K562 (cell line): ENCODE measurements at regions not wholly inside any gene's neighbourhood (a gene's known extent, or its start where the extent isn't known, plus 50 kb on each side); places are given as distances from the start of the nearest gene placed in this dataset.
"Not testable (repeated sequence)": the region's sequence is repeated elsewhere in the genome, so short reads cannot be mapped to it uniquely, and the experiment has no call there.

Experiments
- ATAC-seq: fragments of 200-7000 bp; cut with Tn5 transposase; 3 replicates; pipeline ENCODE4 v1.9.1; 2020; ENCODE audit warnings: moderate library complexity
- BruUV-seq: library from RNA; stranded (reverse); fragments of 400-500 nt; replicated peaks from 2 replicates; lab custom pipeline; 2021; lab: Mats Ljungman, UMichigan
- CTCF ChIA-PET: fragments of 300-600 bp; formaldehyde crosslinking; extraction: SDS; loops from one replicate; lab custom pipeline; 2021; ENCODE audit warnings: low intra/inter-chr PET ratio; lab: Yijun Ruan, JAX
- POLR2A ChIA-PET: fragments of 300-600, 350-650 bp; sonication (Branson Sonifier 250); formaldehyde crosslinking; extraction: SDS; loops from one replicate; lab custom pipeline; 2021; ENCODE audit warnings: antibody characterized with exemption, inconsistent platforms; lab: Yijun Ruan, JAX
- DNase-seq, 4 experiments: peaks; one replicate each; pipeline versions ENCODE4 v3.0.0 to v3.0.0-alpha.2; 2011 to 2018; ENCODE audit warnings: low spot score in 3 of 4, mixed read lengths in 3 of 4; ENCODE audit errors: extremely low read depth in 1 of 4
- FAIRE-seq: peaks from 2 replicates; lab custom pipeline; 2011; peaks lifted over from hg19 to GRCh38; lab: Jason Lieb, UNC
- H2AFZ ChIP-seq: 2 replicates; pipeline ENCODE4 v1.6.0; 2011; ENCODE audit warnings: low read depth, low read length, control low read depth, inconsistent platforms
- H3K27ac ChIP-seq: fragments of 200-600 bp; 3 replicates; pipeline ENCODE4 v1.8.0; 2011; ENCODE audit warnings: low read depth, mild to moderate bottlenecking, control low read depth, inconsistent platforms, low read length, moderate library complexity, mixed read lengths; ENCODE audit errors: extremely low read depth
- H3K27me3 ChIP-seq, 2 experiments: fragments of 300-600 bp in 1 of 2; 2 replicates in 1 of 2; 3 replicates in 1 of 2; pipeline versions ENCODE4 v1.6.0 to v1.8.0; 2011; ENCODE audit warnings: inconsistent platforms in 2 of 2, low read length in 2 of 2, mild to moderate bottlenecking in 1 of 2, mixed read lengths in 1 of 2, moderate library complexity in 1 of 2; ENCODE audit not compliant: control insufficient read depth in 2 of 2, insufficient read depth in 2 of 2
- H3K36me3 ChIP-seq: fragments of 300-600 bp; 3 replicates; pipeline ENCODE4 v1.8.0; 2011; ENCODE audit warnings: mild to moderate bottlenecking, low read length, inconsistent platforms; ENCODE audit not compliant: control insufficient read depth, insufficient read depth
- H3K4me1 ChIP-seq, 2 experiments: fragments of 200-600 bp in 1 of 2; replicated peaks in 1 of 2; 2 replicates in 1 of 2; 3 replicates in 1 of 2; pipeline versions ENCODE4 v1.5.1 to v1.8.0; 2011; ENCODE audit warnings: inconsistent platforms in 2 of 2, low read length in 2 of 2, mild to moderate bottlenecking in 1 of 2, mixed read lengths in 1 of 2, moderate library complexity in 1 of 2; ENCODE audit not compliant: control insufficient read depth in 2 of 2, insufficient read depth in 2 of 2
- H3K4me2 ChIP-seq: 2 replicates; pipeline ENCODE4 v1.6.1; 2011; ENCODE audit warnings: low read length, control low read depth, inconsistent platforms, mixed read lengths; ENCODE audit not compliant: insufficient read depth
- H3K4me3 ChIP-seq: fragments of 200-600 bp; sonication (generic), shearing (Covaris generic); 2 replicates; pipeline ENCODE4 v1.5.1; 2016; ENCODE audit warnings: control low read depth, inconsistent platforms
- H3K79me2 ChIP-seq: fragments of 200-600 bp; 3 replicates; pipeline ENCODE4 v1.8.0; 2011; ENCODE audit warnings: low read length, inconsistent platforms; ENCODE audit not compliant: control insufficient read depth, insufficient read depth
- H3K9ac ChIP-seq, 2 experiments: 2 replicates each; pipeline versions ENCODE4 v1.6.0 to v1.6.1; 2011; ENCODE audit warnings: low read depth in 2 of 2, low read length in 2 of 2, control low read depth in 1 of 2, inconsistent platforms in 1 of 2, mild to moderate bottlenecking in 1 of 2, mixed read lengths in 1 of 2; ENCODE audit not compliant: insufficient read depth in 1 of 2
- H3K9me1 ChIP-seq: one replicate; pipeline ENCODE4 v1.6.0; 2011; ENCODE audit warnings: inconsistent platforms, mild to moderate bottlenecking, low read length, moderate library complexity; ENCODE audit not compliant: control insufficient read depth, insufficient read depth
- H3K9me3 ChIP-seq: replicated peaks from 2 replicates; pipeline ENCODE4 v1.5.1; 2011; ENCODE audit warnings: low read depth, low read length, inconsistent platforms; ENCODE audit not compliant: control insufficient read depth, insufficient read depth
- H4K20me1 ChIP-seq: replicated peaks from 2 replicates; pipeline ENCODE4 v1.6.1; 2011; ENCODE audit warnings: low read length, inconsistent platforms, mixed read lengths; ENCODE audit not compliant: control insufficient read depth, insufficient read depth
- DACH1 ChIP-seq: fragments of 450-650 bp; IDR thresholded peaks from 2 replicates; pipeline ENCODE4 v1.6.1; 2018; ENCODE audit not compliant: partially characterized antibody
- MYC ChIP-seq, 2 experiments: fragments of 250-450 bp in 1 of 2; sonication (Bioruptor Pico) in 1 of 2; IDR thresholded peaks; 2 replicates each; pipeline versions ENCODE4 v1.5.1 to v1.6.1; 2012 to 2021; ENCODE audit warnings: low read depth in 2 of 2, borderline replicate concordance in 1 of 2, improper control_type of control experiment in 1 of 2, low read length in 1 of 2, mild to moderate bottlenecking in 1 of 2, moderate library complexity in 1 of 2
- NR2C1 ChIP-seq, 2 experiments: fragments of 450-650 bp; IDR thresholded peaks; 2 replicates each; pipeline ENCODE4 v1.6.1; 2017; ENCODE audit warnings: mild to moderate bottlenecking in 2 of 2, antibody characterized with exemption in 1 of 2, inconsistent platforms in 1 of 2, missing compliant biosample characterization in 1 of 2, missing genetic modification characterization in 1 of 2
- SOX6 ChIP-seq: fragments of 450-650 bp; IDR thresholded peaks from 2 replicates; pipeline ENCODE4 v1.6.1; 2014; ENCODE audit warnings: mild to moderate bottlenecking
- ZBTB1 ChIP-seq: sonication (generic); formaldehyde crosslinking; IDR thresholded peaks from 2 replicates; pipeline ENCODE4 v1.8.1; 2023; ENCODE audit warnings: missing genetic modification reagents, low read depth, mild to moderate bottlenecking, borderline replicate concordance
- ZNF444 ChIP-seq: fragments of 250-450 bp; sonication (Bioruptor Pico); IDR thresholded peaks from 2 replicates; pipeline ENCODE4 v1.4.0; 2020; ENCODE audit warnings: mild to moderate bottlenecking, moderate library complexity
- ZNF696 ChIP-seq: fragments of 250-450 bp; sonication (Bioruptor Pico); conservative IDR thresholded peaks from 2 replicates; pipeline ENCODE4 v1.4.0; 2020; ENCODE audit warnings: mild to moderate bottlenecking, moderate library complexity
- WGBS: fragments of 100-300 bp; shearing (Covaris generic); methylation state at CpG from one replicate; pipeline ENCODE4 v1.1.6; 2016; ENCODE audit warnings: low coverage, mixed read lengths; ENCODE audit not compliant: insufficient coverage; ENCODE audit errors: missing lambda C conversion rate; 5-methylcytosine and 5-hydroxymethylcytosine counted together
- in situ Hi-C: fragments of 300-500 bp; cut with MboI; formaldehyde crosslinking; loops from 4 replicates; pipeline ENCODE4 v1.15.0; 2018; ENCODE audit warnings: inconsistent platforms, mixed read lengths
- intact Hi-C: fragments of 100-400 bp; cut with micrococcal nuclease; formaldehyde crosslinking; loops from 2 replicates; pipeline ENCODE4 v1.14.2; 2022
- TF ChIP-seq, protein P1 (sequence below): sonication (generic); formaldehyde crosslinking; IDR thresholded peaks from 2 replicates; pipeline ENCODE4 v1.8.0; 2022; ENCODE audit warnings: missing genetic modification reagents, mild to moderate bottlenecking, borderline replicate concordance
- TF ChIP-seq, protein P2 (sequence below): fragments of 250-450 bp; sonication (Bioruptor Pico); IDR thresholded peaks from 2 replicates; pipeline ENCODE4 v1.9.0; 2021; ENCODE audit warnings: mild to moderate bottlenecking
- TF ChIP-seq, protein P3 (sequence below): sonication (generic); formaldehyde crosslinking; IDR thresholded peaks from 2 replicates; pipeline ENCODE4 v1.8.1; 2023; ENCODE audit warnings: missing genetic modification reagents, mild to moderate bottlenecking, borderline replicate concordance

DNA sequence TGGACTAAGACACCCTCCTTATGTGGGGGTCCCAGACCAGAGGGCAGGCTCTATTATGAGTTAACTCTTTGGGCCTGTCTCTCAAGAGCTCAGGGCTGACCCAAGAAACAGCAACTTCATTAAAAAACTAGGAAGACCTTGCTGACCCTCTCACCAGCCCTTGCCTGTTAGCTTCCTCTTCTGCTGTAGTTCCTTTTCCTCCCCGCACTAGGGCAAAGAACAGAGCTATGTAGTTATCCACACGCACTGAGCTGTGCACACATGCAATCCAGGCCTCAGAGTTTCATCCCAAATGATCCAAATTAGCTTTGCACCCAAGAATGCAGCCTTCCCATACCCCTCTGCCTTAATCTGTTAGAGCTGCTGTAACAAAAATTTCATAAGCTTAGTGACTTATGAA is 539.6 kb upstream of the CADM1 start:
- in situ Hi-C loops: no loop called here
- Histone ChIP-seq H3K4me2 (no peak overlapping the region), H3K9ac (no peak overlapping the region)
- ATAC-seq: no peak
- TF ChIP-seq ZNF696 (CRISPR knock-in tag): no peak
- no peak for TF ChIP-seq ZNF444
- TF ChIP-seq, protein P1, sequence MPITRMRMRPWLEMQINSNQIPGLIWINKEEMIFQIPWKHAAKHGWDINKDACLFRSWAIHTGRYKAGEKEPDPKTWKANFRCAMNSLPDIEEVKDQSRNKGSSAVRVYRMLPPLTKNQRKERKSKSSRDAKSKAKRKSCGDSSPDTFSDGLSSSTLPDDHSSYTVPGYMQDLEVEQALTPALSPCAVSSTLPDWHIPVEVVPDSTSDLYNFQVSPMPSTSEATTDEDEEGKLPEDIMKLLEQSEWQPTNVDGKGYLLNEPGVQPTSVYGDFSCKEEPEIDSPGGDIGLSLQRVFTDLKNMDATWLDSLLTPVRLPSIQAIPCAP (CRISPR knock-in tag): no peak
- no peak for TF ChIP-seq NR2C1 (IDR thresholded peaks at IDR 0.05)
- no peak for TF ChIP-seq NR2C1 (tag; IDR thresholded peaks at IDR 0.05)
- TF ChIP-seq, protein P2, sequence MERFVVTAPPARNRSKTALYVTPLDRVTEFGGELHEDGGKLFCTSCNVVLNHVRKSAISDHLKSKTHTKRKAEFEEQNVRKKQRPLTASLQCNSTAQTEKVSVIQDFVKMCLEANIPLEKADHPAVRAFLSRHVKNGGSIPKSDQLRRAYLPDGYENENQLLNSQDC: no peak
- TF ChIP-seq, protein P3, sequence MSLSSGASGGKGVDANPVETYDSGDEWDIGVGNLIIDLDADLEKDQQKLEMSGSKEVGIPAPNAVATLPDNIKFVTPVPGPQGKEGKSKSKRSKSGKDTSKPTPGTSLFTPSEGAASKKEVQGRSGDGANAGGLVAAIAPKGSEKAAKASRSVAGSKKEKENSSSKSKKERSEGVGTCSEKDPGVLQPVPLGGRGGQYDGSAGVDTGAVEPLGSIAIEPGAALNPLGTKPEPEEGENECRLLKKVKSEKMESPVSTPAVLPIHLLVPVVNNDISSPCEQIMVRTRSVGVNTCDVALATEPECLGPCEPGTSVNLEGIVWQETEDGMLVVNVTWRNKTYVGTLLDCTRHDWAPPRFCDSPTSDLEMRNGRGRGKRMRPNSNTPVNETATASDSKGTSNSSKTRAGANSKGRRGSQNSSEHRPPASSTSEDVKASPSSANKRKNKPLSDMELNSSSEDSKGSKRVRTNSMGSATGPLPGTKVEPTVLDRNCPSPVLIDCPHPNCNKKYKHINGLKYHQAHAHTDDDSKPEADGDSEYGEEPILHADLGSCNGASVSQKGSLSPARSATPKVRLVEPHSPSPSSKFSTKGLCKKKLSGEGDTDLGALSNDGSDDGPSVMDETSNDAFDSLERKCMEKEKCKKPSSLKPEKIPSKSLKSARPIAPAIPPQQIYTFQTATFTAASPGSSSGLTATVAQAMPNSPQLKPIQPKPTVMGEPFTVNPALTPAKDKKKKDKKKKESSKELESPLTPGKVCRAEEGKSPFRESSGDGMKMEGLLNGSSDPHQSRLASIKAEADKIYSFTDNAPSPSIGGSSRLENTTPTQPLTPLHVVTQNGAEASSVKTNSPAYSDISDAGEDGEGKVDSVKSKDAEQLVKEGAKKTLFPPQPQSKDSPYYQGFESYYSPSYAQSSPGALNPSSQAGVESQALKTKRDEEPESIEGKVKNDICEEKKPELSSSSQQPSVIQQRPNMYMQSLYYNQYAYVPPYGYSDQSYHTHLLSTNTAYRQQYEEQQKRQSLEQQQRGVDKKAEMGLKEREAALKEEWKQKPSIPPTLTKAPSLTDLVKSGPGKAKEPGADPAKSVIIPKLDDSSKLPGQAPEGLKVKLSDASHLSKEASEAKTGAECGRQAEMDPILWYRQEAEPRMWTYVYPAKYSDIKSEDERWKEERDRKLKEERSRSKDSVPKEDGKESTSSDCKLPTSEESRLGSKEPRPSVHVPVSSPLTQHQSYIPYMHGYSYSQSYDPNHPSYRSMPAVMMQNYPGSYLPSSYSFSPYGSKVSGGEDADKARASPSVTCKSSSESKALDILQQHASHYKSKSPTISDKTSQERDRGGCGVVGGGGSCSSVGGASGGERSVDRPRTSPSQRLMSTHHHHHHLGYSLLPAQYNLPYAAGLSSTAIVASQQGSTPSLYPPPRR (CRISPR knock-in tag): no peak
- TF ChIP-seq MYC (IDR thresholded peaks at IDR 0.05; ENCODE audit: low read depth, low read length): no peak
- no peak for TF ChIP-seq MYC (CRISPR knock-in tag; IDR thresholded peaks at IDR 0.05; ENCODE audit: borderline replicate concordance, low read depth)
- TF ChIP-seq SOX6: no peak
- no peak for TF ChIP-seq DACH1
- no peak for TF ChIP-seq ZBTB1 (CRISPR knock-in tag)
- TF ChIP-seq, all 486 proteins: peak for 0
- no peaks in the 10 kb centered on the region for H3K79me2 ChIP-seq
- no peaks in the 10 kb centered on the region for H4K20me1 ChIP-seq
- no peak overlapping the region for H2AFZ ChIP-seq
- ChIA-PET CTCF (no interaction called here), POLR2A (no interaction called here)
- no peaks in the 10 kb centered on the region for H3K9me3 ChIP-seq
- WGBS: 4% methylated on average over 2 of the region's 2 CpGs
- no TSS peak for BruUV-seq
- intact Hi-C loops: no loop called here
- no peak overlapping the region for H3K4me3 ChIP-seq
- DNase-seq (no peak), FAIRE-seq (no peak)
- H3K4me1 ChIP-seq: no peaks in the 10 kb centered on the region
- no peaks in the 10 kb centered on the region for H3K9me1 ChIP-seq
- H3K36me3 ChIP-seq: no peaks in the 10 kb centered on the region
- H3K27ac ChIP-seq: no peak overlapping the region
- H3K27me3 ChIP-seq: no peaks in the 10 kb centered on the region; a peak in 1 of 5 replicates

DNA sequence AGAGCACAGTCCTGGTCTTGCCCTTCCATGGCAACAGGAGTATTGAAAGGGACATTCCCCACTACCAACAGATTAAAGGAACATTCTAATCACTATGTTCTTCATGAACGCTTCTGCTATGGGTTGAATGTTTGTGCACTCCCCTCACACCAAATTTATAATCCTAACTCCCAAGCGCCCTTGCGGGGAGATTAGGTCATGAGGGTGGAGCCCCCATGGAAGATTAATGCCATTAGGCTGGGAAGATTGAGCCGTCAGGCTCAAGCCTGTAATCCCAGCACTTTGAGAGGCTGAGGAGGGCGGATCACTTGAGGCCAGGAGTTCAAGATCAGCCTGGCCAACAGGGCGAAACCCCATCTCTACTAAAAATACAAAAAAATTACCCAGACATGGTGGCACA is 538.8 kb upstream of the CADM1 start:
- H3K4me2 ChIP-seq, H3K9ac ChIP-seq, H2AFZ ChIP-seq, intact Hi-C loops, POLR2A ChIA-PET, H3K27me3 ChIP-seq, H3K36me3 ChIP-seq, H3K9me1 ChIP-seq, H3K4me3 ChIP-seq, FAIRE-seq, H3K27ac ChIP-seq, DNase-seq, H4K20me1 ChIP-seq, H3K4me1 ChIP-seq, H3K79me2 ChIP-seq, BruUV-seq, H3K9me3 ChIP-seq, in situ Hi-C loops, CTCF ChIA-PET, ATAC-seq: not testable (repeated sequence)
- WGBS: 0% methylated on average over 6 of the region's 6 CpGs
